SW480 (cell line): ENCODE measurements at regions not wholly inside any gene's neighbourhood (a gene's known extent, or its start where the extent isn't known, plus 50 kb on each side); places are given as distances from the start of the nearest gene placed in this dataset.
"Not testable (repeated sequence)": the region's sequence is repeated elsewhere in the genome, so short reads cannot be mapped to it uniquely, and the experiment has no call there.

Source experiments
- DNase-seq: peaks from one replicate; pipeline ENCODE4 v3.0.0-alpha.2; 2016; ENCODE audit warnings: low spot score

DNA sequence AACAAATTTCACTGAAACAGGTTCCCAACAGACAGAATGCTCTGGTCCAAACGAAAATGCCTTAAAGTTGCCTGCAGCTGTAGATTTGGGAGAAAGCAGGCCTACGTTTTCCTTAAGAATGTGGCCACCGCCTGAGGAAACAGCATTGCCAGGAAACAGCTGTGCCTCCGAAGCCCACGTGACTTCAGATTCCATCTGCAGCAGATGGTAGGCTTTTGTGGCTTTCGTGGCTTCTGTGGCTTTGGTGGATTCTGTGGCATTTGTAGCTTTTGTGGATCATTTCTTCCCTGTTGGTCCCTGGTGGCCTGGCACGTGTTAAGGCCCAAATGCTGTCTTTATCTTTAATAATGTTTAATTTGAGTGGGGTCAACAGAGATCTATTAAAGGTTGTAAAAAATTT, 222.9 kb downstream of the TTLL2 start:
- no peak for DNase-seq

DNA sequence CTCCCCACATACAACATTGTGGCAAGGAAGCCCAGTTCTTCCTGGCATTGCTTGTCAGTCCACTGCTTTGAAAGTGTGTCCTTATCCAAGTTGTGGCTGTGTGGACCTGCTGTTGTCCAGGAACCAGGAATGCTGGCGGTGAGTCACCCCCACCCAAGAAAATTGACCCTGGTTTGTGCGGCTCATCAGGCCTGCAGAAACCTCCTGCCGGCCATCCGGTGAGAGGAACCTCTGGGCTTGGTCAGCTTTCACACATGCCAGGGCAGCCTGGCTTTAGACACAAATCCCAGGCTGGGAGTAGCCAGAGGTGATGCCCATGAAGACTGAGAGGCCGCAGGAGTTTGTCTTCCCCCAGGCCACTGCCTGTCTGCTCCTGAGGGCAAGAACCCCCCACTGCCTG, 223.6 kb downstream of the TTLL2 start:
- no peak for DNase-seq

DNA sequence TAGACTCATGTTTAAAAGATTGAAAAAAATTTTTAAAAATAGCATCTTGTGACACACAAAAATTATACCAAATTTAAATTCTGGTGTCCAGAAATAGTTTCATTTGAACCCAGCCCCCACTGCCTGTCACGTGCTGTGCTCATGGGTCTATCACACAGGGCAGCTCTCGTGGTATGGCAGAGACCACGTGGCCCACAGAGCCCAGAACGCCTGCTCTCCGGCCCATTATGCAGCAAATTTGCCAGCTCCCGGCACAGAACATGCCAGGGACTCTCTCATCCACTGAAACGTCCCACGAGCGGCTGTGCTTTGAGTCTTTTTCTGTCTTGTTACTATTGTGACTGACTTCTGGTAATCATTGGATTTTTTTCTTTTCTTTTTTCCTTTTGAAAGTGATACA, 224.3 kb downstream of the TTLL2 start:
- no peak for DNase-seq

DNA sequence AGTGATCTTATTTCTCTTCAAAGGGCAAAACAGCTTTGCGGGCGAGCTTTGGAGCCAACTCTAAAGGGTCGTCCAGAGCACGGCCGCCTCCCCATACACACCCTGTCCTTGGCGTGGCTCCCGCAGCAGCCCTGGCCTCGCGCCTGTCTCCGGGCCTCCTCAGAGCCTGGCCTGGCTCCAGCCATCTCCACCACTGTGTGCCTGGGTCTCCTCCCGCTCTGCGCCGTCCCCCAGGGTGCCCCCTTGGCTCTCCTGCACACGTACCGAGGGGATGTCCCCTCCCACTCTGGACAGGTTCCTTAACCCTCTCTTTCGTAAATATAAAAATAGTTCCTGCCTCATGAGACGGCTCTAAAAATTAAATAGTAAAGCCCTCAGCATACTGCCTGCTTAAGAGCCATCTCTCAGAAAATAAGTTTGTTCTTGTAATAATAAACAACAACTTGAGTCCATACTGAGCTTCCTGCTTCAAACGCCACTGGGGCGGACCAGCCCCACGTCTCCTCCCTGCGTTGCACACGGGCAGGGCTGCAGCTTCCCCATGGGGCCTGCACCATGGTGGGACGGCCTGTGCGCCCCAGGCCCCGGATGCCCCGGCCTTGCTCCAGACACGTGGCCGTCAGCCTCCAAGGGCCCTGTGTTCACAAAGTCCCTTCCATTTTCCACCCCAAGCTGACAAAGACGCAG, 226.2 kb downstream of the TTLL2 start:
- DNase-seq = no peak

DNA sequence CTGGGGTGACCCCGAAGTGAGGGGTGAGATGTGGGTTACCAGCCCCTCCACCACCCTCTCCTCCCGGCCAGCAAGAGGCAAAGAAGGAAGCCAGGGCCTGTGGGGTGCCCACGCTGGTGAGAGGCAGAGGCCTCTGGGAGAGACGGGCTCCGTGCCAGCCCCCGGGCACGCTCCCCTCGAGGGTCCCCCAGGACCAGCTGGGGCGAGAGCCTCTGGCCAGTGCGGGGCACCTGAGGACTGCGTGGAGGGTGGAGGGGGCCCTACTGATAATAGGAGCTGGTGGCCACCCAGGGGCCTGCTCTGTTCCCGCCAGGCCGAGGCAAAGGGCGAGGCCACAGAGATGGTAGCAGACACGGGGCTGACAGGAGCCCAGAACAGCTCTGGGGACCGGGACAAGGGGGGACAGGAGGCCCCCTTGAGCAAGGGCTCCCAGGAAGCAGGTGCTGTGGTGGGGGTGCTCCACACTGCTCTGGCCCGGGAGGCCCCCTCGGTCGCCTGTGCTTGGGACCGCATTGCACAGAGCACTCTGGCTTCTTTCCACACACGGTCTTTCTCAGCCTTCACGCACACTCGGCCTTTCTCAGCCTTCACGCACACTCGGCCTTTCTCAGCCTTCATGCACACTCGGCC, 226.9 kb downstream of the TTLL2 start:
- DNase-seq = no peak

DNA sequence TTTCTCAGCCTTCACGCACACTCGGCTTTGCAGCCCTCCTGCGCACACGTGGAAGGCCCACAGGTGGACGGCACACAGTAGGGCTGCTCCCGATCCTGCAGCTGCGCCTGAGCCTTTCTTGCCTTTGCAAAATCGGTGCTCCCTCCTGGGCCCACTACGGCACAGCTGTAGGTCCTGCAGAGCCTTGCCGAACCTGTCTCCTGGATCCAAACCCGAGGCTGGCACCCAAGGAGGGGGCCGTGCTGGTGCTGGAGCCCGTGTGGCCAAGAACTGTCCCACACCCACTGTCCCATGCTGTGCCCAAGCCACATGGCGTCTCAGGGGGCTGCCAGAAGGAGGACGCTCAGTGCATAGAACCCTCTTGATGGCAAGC, 227.4 kb downstream of the TTLL2 start:
- DNase-seq = no peak

DNA sequence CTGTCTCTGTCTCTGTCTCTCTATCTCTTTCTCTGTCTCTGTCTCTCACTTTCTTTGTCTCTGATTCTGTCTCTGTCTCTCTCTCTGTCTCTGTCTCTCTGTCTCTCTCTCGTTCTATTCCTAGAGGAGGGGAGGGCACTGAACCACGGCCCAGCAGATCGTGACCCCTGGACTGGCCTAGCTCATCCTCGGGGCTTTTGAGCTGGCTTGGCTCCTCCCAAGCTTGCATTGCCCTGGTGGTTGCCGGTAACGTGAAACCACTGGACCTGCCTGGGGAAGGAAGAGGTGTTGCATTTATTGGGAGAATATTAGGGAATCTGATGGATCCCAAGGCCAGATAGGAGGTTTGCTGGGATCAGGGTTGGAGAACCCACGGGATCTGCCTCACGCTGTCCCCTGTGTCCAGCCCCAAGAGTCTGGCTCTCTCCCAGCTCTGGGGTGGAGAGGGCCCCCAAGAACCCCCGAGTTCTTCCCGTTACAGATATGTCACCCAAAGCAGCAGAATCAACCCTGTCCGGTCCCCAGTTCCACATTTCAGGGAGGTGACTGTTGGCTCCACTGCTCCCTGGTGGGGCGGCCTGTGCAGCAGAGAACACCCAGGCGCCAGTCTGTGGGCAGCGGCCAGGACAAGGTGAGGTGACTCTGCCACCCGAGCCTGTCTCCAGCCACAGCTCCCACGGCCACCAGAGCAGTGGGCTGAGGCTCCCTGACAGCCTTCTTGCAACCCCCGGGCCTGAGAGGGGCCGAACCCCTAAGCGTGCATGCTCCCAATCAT, 228.3 kb downstream of the TTLL2 start:
- no peak for DNase-seq

DNA sequence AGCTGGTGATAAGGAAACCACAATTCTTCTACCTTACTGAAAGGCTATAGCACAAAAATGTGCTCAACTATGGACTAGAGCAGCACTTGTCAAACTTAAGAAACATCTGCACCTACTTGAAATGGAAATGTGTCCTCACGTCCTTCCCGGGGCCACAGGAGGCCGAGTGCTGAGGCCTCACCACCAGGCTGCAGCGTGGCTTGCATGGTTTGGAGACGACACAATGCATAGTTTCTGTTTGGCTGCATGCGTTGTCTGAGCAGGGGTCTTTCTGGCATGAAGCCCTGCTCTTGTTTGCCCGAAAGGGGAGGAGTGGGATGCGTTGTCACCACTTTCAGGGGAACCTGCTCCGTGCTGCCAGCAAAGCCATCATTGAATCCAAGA, 228.8 kb downstream of the TTLL2 start:
- no peak for DNase-seq

DNA sequence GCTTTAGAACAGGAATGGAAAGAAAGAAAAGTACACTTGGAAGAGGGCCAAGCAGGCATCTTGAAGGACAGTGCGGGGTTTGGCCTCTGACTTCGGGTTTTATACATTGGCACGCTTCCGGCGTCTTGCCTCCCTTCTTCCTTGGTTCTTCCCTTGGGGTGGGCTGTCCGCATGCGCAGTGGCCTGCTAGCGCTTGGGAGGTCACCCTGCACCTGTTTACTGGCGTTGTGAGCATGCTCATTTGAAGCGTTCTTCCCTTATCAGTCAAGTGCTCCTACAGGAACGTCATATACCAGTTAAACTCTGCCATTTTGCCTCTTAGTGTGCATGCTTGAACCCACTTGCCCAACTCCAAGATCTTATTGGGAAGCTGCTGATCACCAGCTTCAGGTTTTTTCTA, 230.0 kb downstream of the TTLL2 start:
- DNase-seq = no peak

DNA sequence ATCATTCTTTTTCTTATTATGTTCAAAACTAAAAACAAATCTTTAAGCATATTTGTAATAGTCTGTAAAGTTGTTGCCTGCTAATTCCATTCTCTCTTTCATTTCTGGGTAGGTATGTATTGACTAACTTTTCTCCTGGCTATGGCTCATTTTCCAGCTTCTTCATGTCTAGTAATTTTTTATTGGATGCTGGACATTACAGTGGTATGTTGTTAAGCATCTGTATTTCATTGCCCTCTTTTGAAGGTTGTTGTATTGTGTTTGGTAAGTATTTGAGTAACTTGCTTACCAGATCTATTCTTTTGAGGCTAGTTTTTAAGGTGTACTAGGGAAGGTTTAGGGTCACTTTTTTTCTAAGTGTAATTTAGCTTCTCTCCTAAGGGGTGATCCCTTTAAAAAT, 230.9 kb downstream of the TTLL2 start:
- DNase-seq = no peak

DNA sequence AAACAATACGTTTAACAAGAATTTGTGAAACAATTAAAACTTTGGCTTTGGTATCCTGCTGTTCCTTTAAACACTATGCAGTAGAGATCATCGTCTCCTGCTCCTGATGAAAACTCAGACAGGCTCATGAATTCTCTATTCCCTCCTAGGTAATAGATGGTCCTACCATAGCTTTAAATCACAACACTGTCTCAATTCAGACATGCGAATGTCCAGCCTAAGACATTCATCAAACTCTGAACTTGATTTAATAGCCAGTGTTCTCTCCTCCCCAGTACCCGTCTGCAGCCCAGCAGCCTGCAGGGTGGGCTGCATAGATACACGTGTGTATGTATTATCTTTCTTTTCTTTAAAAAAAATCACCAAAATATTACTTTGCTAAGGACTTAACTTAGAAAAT, 232.8 kb downstream of the TTLL2 start:
- no peak for DNase-seq

DNA sequence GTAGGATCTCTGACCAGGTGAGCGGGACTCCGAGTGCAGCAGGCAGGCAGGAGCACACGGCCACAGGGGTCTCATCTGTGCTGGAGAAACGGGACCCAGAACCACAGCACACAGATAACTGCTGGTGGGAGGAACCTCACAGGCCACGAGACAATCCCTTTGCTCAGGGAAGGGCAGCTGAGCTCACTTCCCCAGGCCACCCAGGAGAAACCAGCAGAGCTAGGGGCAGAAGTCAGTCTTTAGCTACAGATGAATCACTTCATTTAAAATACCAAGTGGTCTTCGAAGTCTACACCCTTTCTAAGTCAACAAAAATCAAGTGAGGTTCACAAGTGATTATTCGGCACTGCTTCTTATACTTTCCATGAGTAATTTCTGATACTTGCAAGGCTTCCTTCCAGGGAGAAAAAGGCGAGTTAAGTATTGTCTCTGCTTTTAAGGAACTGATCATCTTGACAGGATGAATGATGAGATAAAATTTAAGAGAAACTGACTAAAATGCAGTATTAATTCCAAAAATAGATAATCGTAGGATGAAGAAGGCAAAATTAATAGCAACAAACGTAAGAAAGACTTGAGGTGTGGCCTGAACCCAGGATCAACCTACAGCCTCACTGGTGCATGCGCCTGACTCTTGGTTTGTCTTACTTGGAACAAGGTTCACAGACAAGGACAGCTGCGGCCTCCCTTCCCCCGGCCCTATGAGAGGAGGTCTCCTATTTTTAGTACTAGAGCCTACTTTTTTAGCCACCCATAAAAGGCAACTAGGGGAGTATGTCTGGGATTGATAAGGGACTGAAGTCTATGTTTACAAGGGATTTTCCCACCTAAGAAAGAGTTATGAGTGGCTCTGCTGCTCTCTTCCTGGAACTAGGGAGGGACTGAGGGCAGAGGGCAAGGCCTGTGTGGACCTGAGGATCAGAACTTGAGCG, 233.6 kb downstream of the TTLL2 start:
- DNase-seq = no peak

DNA sequence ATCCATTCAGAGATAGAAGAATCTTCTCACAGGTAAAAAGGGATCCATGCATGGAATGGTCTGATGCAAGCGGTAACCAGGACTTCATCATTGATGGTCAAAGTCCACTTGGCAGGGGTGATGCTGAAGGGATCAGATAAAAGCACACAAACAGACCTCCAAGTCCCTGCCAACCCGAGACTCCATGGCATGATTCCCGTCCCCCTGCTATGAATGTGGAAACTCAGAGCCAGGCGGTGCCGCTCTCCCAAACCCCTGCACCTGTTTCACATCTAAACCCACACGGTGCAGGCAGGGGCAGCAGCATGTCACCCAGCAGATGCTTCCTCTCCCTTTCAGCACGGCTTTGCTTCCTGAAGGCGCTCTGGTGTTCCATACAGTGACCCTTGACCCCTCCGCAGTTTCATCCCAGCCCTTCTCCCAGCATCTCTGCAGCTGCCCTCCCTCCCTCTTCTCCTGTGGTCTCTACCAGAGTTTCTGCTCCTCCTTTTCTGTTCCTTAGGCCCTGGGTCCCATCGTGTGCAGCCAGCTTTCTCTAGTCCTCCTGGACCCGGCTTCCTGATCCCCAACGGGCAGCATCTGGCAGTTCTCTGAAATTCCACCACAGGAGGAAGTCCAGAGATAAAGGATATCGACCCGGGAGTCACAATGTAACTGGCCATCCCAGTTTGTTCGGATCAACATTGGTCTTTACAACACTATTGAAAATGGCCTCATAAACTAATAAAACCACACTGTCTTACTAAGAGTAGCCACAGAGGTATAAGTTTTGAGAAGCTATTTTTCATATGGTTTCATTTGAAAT, 235.0 kb downstream of the TTLL2 start:
- DNase-seq = peak; percentile 81

DNA sequence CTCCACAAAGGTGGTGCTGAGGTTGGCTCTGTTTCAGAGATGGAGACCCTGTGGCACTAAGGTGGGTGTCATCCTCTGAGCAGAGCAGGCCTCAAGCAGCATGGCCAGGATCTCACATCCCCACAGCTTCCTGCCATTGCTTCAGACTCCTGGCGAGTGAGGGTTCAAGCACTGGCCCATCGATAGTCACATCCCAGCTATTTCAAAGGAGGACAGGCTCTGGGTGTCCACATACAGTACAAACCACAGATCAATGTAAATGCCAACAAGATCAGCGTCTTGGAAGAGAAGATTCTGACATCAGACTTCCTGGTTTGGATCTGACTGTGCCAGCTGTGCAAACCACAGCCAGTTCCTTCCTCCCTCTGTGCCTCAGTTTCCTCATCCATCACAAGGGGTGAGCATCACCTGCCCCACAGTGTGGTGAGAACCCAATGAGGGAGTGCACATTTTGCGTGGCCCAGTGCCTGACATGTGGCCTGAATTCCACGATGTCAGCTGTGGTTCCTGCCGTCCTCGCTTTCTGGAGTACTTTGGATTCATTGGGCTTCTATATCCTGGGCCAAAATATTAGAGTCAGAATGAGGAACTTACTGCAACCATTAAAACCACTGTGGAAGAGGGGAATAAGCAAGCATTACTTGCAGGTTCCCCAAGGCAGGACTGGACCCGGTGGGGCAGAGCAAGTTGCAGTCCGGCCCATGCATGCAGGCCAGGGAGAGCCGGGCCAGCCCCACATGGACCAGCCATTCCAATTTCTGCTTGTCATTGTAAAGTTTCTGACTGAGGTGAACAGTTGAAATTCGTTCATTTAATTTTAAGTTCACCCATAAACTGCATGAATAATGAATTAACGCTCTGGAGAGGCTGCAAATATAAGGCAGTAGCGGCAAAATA, 236.0 kb downstream of the TTLL2 start:
- no peak for DNase-seq

DNA sequence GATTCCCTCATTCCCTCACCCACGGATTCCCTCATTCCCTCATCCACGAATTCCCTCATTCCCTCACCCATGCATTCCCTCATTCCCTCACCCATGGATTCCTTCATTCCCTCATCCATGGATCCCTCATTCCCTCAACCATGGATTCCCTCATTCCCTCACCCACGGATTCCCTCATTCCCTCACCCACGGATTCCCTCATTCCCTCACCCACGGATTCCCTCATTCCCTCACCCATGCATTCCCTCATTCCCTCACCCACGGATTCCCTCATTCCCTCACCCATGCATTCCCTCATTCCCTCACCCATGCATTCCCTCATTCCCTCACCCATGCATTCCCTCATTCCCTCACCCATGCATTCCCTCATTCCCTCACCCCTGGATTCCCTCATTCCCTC, 238.0 kb downstream of the TTLL2 start:
- not testable (repeated sequence) for DNase-seq

DNA sequence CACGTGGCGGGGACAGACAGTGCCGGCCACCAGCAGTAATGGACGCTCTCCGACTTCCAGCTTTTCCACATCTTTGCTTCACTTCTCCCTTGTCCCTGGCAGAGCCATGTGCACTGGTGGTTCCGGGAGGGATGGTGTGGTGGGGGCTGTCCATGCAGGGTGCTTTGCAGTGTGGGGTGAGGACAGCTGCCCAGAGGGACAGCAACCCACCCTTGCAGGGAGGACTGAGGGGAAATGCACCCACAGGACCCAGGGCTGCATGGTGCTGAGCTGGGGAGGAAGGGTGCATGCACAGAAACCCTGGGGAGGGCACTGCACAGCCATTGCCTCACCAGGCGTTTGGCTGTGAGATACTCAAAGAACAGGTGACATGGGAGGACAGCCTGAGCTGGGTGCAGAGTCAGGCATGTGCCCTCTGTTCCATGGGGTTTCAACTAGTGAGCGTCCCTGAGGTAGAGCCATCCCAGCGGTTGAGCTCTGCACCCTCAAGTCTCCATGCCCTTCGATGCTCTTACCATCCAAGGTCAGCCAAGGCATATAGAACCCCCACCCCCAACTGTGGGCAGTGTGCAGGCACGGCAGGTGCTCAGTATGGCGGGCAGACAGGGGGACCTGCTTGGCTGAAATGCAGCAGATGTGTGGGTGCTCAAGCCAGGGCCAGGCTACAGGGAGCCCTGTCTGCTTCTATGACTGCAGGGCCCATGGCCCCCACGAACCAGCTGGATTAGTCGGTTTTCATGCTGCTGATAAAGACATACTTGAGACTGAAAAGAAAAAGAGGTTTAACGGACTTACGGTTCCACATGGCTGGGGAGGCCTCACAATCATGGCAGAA, 239.7 kb downstream of the TTLL2 start:
- no peak for DNase-seq

DNA sequence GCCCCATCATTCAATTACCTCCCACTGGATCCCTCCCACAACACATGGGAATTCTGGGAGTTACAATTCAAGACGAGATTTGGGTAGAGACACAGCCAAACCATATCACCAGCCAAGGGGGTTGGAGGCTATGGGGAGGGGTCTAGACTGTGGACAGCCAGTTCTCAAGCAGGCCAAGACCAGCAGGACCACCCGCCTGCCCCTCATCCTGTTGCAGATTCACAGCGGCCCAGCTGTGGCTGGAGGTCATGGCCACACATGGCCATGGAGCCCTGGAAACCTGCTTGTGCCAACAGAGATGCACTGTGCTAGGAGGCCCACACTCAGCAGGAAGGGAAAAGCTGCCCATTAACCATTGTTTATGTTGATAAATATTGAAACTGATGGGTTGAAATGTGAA, 240.5 kb downstream of the TTLL2 start:
- no peak for DNase-seq

DNA sequence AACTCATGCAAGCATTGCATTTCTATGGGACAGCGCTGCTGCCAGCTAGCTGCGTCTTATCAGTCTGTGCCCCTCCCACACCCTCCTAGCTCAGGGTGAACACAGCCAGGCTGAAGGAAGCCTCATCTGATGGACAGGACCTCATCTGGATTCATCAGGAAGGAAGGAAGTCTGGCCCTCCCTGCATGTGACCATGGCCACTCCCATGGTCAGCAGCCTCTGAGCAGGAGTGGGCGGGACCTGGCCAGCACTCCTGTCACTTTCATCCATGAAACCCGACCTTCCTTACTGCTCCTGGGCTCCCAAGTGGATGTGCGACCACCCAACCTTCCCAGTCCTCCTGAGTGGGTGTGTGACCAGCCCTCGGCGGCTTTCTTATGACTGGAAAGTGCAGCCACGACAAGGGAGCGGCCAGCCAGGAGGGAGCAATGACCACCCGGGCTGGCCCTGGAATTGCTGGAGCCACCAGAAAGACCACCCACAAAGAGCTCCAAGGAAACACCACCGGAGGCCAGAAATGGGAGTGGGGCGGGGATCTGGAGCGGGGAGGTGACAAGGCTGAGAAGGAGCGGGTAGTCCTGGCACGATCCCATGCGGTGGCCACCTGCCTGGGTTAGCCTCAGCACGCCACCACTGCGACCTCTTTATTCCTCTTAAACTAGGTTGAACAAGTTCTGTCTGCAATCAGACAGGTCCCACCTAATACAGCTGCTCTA, 241.2 kb downstream of the TTLL2 start:
- peak; percentile 20 for DNase-seq

DNA sequence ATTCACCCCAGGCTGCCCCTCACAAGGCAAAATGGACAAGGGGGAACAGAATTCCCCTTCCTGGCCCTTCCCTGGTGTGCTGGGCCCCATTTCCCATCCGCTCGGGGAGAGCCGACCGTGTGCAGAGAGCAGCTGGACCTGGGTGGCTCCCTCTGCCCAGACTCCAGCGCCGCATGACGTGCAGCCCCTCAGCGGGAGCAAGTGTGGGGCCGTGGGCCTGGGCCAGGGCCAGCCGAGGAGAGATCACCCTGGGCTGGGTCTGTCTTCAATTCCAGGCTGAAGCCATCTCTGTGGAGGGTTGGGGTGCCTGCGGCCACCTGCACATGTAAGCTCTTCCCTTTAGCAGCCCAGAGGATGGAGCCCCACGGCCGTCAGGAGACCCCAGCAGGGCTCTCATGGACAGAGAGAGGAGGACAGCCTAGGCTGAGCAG, 241.8 kb downstream of the TTLL2 start:
- DNase-seq = no peak
